H1 (cell line): ENCODE measurements at regions not wholly inside any gene's neighbourhood (a gene's known extent, or its start where the extent isn't known, plus 50 kb on each side); places are given as distances from the start of the nearest gene placed in this dataset.

Source experiments
- SIRT6 ChIP-seq: IDR thresholded peaks from one replicate; pipeline ENCODE4 v1.7.1; 2012; ENCODE audit warnings: low read length, inconsistent platforms
- TF ChIP-seq, protein P1 (sequence below): IDR thresholded peaks from 2 replicates; pipeline ENCODE4 v1.6.1; 2012; ENCODE audit warnings: low read length, inconsistent platforms

DNA sequence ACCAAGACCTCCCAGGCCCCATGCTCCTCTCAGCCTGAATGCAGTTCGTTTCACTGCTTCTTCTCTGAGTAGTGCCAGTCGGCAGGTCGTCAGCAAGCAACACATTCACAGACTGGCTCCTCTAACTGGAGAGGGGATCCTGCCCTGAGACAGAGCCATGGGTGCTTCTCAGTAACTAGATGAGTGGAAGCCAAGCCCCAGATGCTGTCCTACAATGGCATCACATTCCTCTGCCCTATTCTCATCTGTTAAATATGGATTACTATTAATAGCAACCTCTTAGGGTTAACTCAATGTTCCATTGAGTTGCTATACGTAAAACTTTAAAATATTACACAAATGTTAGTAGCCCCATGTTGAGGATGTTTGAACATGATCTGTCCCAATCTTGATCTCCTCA, 84.2 kb upstream of the S1PR1 start (continued):
- TF ChIP-seq, protein P1, sequence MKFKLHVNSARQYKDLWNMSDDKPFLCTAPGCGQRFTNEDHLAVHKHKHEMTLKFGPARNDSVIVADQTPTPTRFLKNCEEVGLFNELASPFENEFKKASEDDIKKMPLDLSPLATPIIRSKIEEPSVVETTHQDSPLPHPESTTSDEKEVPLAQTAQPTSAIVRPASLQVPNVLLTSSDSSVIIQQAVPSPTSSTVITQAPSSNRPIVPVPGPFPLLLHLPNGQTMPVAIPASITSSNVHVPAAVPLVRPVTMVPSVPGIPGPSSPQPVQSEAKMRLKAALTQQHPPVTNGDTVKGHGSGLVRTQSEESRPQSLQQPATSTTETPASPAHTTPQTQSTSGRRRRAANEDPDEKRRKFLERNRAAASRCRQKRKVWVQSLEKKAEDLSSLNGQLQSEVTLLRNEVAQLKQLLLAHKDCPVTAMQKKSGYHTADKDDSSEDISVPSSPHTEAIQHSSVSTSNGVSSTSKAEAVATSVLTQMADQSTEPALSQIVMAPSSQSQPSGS, result no peak
- no peak for TF ChIP-seq SIRT6
